SK-N-SH (cell line): ENCODE measurements at regions not wholly inside any gene's neighbourhood (a gene's known extent, or its start where the extent isn't known, plus 50 kb on each side); places are given as distances from the start of the nearest gene placed in this dataset.

Experiments
- CTCF ChIA-PET: fragments of 300-600, 350-600 bp; formaldehyde crosslinking; extraction: SDS; loops from one replicate; lab custom pipeline; 2021; lab: Yijun Ruan, JAX
- POLR2A ChIA-PET: fragments of 350-600 bp; sonication (Branson Sonifier 250); formaldehyde crosslinking; extraction: SDS; loops from one replicate; lab custom pipeline; 2020; ENCODE audit warnings: antibody characterized with exemption, inconsistent platforms; lab: Yijun Ruan, JAX
- DNase-seq: peaks from one replicate; pipeline ENCODE4 v3.0.0; 2012
- H2AFZ ChIP-seq: fragments of 200-600 bp; sonication (generic); 2 replicates; pipeline ENCODE4 v1.8.1; 2016; ENCODE audit warnings: antibody characterized with exemption, mild to moderate bottlenecking, low read depth
- H3F3A ChIP-seq: fragments of 200-600 bp; sonication (generic); replicated peaks from 2 replicates; pipeline ENCODE3; 2016; ENCODE audit warnings: antibody characterized with exemption, mild to moderate bottlenecking; ENCODE audit not compliant: insufficient read depth
- H3K27ac ChIP-seq, 2 experiments: fragments of 200-500 bp in 1 of 2; fragments of 200-600 bp in 1 of 2; sonication (Bioruptor generic) in 1 of 2; sonication (generic), shearing (Covaris generic) in 1 of 2; 2 replicates each; pipeline versions ENCODE4 v1.5.1 to v1.6.1; 2014 to 2016; ENCODE audit warnings: low read depth in 2 of 2, inconsistent platforms in 1 of 2, low read length in 1 of 2, mild to moderate bottlenecking in 1 of 2, mixed read lengths in 1 of 2
- H3K27me3 ChIP-seq: fragments of 200-600 bp; sonication (generic), shearing (Covaris generic); 2 replicates; pipeline ENCODE4 v1.6.1; 2016; ENCODE audit warnings: mixed run types; ENCODE audit not compliant: insufficient read depth
- H3K36me3 ChIP-seq, 2 experiments: fragments of 200-500 bp in 1 of 2; fragments of 200-600 bp in 1 of 2; sonication (Bioruptor generic) in 1 of 2; sonication (generic) in 1 of 2; replicated peaks in 1 of 2; 2 replicates each; pipeline versions ENCODE3 to v1.5.1; 2014 to 2016; ENCODE audit warnings: low read length in 1 of 2, mild to moderate bottlenecking in 1 of 2; ENCODE audit not compliant: insufficient read depth in 2 of 2, control insufficient read depth in 1 of 2
- H3K4me1 ChIP-seq, 2 experiments: fragments of 200-500 bp in 1 of 2; fragments of 200-600 bp in 1 of 2; sonication (Bioruptor generic) in 1 of 2; sonication (generic), shearing (Covaris generic) in 1 of 2; 2 replicates each; pipeline versions ENCODE4 v1.5.1 to v1.6.1; 2014 to 2016; ENCODE audit warnings: low read depth in 1 of 2, low read length in 1 of 2, mixed run types in 1 of 2; ENCODE audit not compliant: insufficient read depth in 2 of 2, control insufficient read depth in 1 of 2
- H3K4me2 ChIP-seq: fragments of 200-600 bp; sonication (generic), shearing (Covaris generic); 2 replicates; pipeline ENCODE4 v1.6.1; 2017; ENCODE audit warnings: mixed run types
- H3K4me3 ChIP-seq, 2 experiments: fragments of 200-500 bp in 1 of 2; fragments of 200-600 bp in 1 of 2; sonication (Bioruptor generic) in 1 of 2; sonication (generic), shearing (Covaris generic) in 1 of 2; 2 replicates each; pipeline versions ENCODE4 v1.5.1 to v1.8.1; 2014 to 2016; ENCODE audit warnings: low read depth in 2 of 2, inconsistent platforms in 1 of 2, low read length in 1 of 2, mild to moderate bottlenecking in 1 of 2, mixed read lengths in 1 of 2, moderate library complexity in 1 of 2
- H3K79me2 ChIP-seq: fragments of 200-600 bp; sonication (generic); 2 replicates; pipeline ENCODE4 v1.8.1; 2017; ENCODE audit warnings: mild to moderate bottlenecking; ENCODE audit not compliant: insufficient read depth
- H3K9ac ChIP-seq: fragments of 200-600 bp; sonication (generic); 2 replicates; pipeline ENCODE4 v1.6.1; 2017; ENCODE audit warnings: mixed run types
- H3K9me2 ChIP-seq: fragments of 200-600 bp; sonication (generic); 2 replicates; pipeline ENCODE4 v1.6.1; 2017; ENCODE audit warnings: mixed run types
- H3K9me3 ChIP-seq: fragments of 200-600 bp; sonication (generic); 2 replicates; pipeline ENCODE4 v1.6.1; 2017; ENCODE audit warnings: mixed run types, mild to moderate bottlenecking, moderate library complexity
- H4K20me1 ChIP-seq: fragments of 200-600 bp; sonication (generic); 2 replicates; pipeline ENCODE4 v1.6.1; 2017; ENCODE audit warnings: mild to moderate bottlenecking, mixed run types; ENCODE audit not compliant: insufficient read depth
- CHD2 ChIP-seq: fragments of 150-350 bp; IDR thresholded peaks from 2 replicates; pipeline ENCODE4 v1.6.1; 2018; ENCODE audit warnings: low read length; ENCODE audit not compliant: partially characterized antibody
- ELF1 ChIP-seq: IDR thresholded peaks from 2 replicates; pipeline ENCODE4 v1.4.0; 2012
- EP300 ChIP-seq, 2 experiments: IDR thresholded peaks; 2 replicates each; pipeline versions ENCODE4 v1.4.0 to v1.6.1; 2012; ENCODE audit warnings: borderline replicate concordance in 1 of 2, low read depth in 1 of 2, low read length in 1 of 2
- EZH2phosphoT487 ChIP-seq: fragments of 200-600 bp; sonication (generic); IDR thresholded peaks from 2 replicates; pipeline ENCODE4 v1.6.1; 2017; ENCODE audit warnings: low read depth, mixed run types, mild to moderate bottlenecking, antibody characterized with exemption, moderate library complexity, borderline replicate concordance
- FOXJ3 ChIP-seq: sonication (generic); formaldehyde crosslinking; IDR thresholded peaks from 2 replicates; pipeline ENCODE4 v1.5.1; 2020; ENCODE audit warnings: mild to moderate bottlenecking, missing genetic modification reagents
- GATA2 ChIP-seq: sonication (generic); formaldehyde crosslinking; IDR thresholded peaks from 2 replicates; pipeline ENCODE4 v1.5.0; 2020; ENCODE audit warnings: mild to moderate bottlenecking, missing genetic modification reagents
- JUND ChIP-seq: IDR thresholded peaks from 2 replicates; pipeline ENCODE4 v1.4.0; 2012
- MEF2A ChIP-seq: IDR thresholded peaks from 2 replicates; pipeline ENCODE4 v1.4.0; 2012; ENCODE audit warnings: low read depth, borderline replicate concordance
- MXI1 ChIP-seq: IDR thresholded peaks from 2 replicates; pipeline ENCODE4 v1.6.1; 2012; ENCODE audit warnings: mild to moderate bottlenecking, low read depth, low read length, improper control_type of control experiment
- NRF1 ChIP-seq: IDR thresholded peaks from 2 replicates; pipeline ENCODE4 v1.6.1; 2012; ENCODE audit warnings: low read depth, mild to moderate bottlenecking, low read length
- RCOR1 ChIP-seq: fragments of 150-350 bp; IDR thresholded peaks from 2 replicates; pipeline ENCODE4 v1.6.1; 2017; ENCODE audit warnings: antibody characterized with exemption, low read length
- RFX5 ChIP-seq: IDR thresholded peaks from 2 replicates; pipeline ENCODE4 v1.6.1; 2012; ENCODE audit warnings: mild to moderate bottlenecking, improper control_type of control experiment, low read length
- SIN3A ChIP-seq: IDR thresholded peaks from 2 replicates; pipeline ENCODE4 v1.6.1; 2012; ENCODE audit warnings: low read depth, mild to moderate bottlenecking, low read length, moderate library complexity, borderline replicate concordance
- SMC3 ChIP-seq: IDR thresholded peaks from 2 replicates; pipeline ENCODE4 v1.6.1; 2012; ENCODE audit warnings: low read depth, low read length, improper control_type of control experiment
- TAF1 ChIP-seq: IDR thresholded peaks from 2 replicates; pipeline ENCODE4 v1.6.1; 2012; ENCODE audit warnings: low read depth, mild to moderate bottlenecking, low read length, moderate library complexity, borderline replicate concordance
- TCF12 ChIP-seq: IDR thresholded peaks from 2 replicates; pipeline ENCODE4 v1.4.0; 2012
- WGBS: methylation state at CpG from one replicate; pipeline ENCODE4 v1.1.6; 2017; ENCODE audit warnings: low lambda C conversion rate; 5-methylcytosine and 5-hydroxymethylcytosine counted together
- TF ChIP-seq, protein P1 (sequence below): IDR thresholded peaks from 2 replicates; pipeline ENCODE4 v1.4.0; 2012; ENCODE audit warnings: low read depth
- TF ChIP-seq, protein P2 (sequence below): IDR thresholded peaks from 2 replicates; pipeline ENCODE4 v1.6.1; 2012; ENCODE audit warnings: mild to moderate bottlenecking, low read depth, low read length, moderate library complexity
- TF ChIP-seq, protein P3 (sequence below): IDR thresholded peaks from 2 replicates; pipeline ENCODE4 v1.4.0; 2012; ENCODE audit warnings: low read depth, borderline replicate concordance
- TF ChIP-seq, protein P4 (sequence below): fragments of 150-350 bp; IDR thresholded peaks from 2 replicates; pipeline ENCODE4 v1.6.1; 2016; ENCODE audit warnings: mild to moderate bottlenecking, low read depth, low read length
- TF ChIP-seq, protein P5 (sequence below): fragments of 200-600 bp; sonication (generic); IDR thresholded peaks from 2 replicates; pipeline ENCODE4 v1.6.1; 2017; ENCODE audit warnings: antibody characterized with exemption, mild to moderate bottlenecking, moderate library complexity

DNA sequence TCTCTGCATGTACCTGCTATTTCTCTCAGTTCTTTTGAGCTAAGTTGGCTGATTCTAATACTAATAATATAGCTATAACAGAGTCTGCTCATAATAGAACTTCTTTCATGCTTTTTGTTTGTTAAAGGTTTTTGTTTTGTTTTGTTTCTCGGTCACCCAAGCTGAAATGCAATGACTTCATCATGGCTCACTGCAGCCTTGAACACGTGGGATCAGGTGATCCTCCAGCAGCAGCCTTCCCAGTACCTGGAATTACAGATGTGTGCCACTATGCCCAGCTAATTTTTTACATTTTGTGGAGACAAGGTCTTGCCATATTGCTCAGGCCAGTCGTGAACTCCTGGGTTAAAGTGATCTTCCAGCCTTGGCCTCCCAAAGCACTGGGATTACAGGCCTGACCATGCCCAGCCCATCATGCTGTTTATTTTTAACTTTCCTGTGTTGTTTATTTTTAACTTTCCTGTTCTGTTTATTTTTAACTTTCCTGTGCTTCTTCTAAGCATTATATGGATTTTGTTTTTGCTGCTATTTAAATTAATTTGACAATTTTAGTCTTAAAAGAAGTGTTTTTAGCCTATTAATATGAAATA, 763.8 kb upstream of the CDH7 start:
- DNase-seq = no peak
- Histone ChIP-seq H3K27me3 (no peaks in the 10 kb centered on the region), H3K9ac (no peak overlapping the region), H3K79me2 (no peaks in the 10 kb centered on the region), H3K9me2 (no peaks in the 10 kb centered on the region), H3K4me1 (peaks cover 0 to 5% of the 10 kb centered on the region in 2 experiments; a peak in 2 of 4 replicates), H3K36me3 (no peaks in the 10 kb centered on the region), H3K27ac (no peak overlapping the region), H3F3A (no peaks in the 10 kb centered on the region), H3K4me3 (no peak overlapping the region), H3K9me3 (no peaks in the 10 kb centered on the region), H3K4me2 (no peak overlapping the region), H2AFZ (no peak overlapping the region), H4K20me1 (no peaks in the 10 kb centered on the region)
- ChIA-PET CTCF (interaction anchor here (1.4 kb wide), 1 partner anchor 37 kb away, joined by 3 read pairs; no protein-coding TSS in a partner anchor), POLR2A (no interaction called here)
- WGBS = 43% methylated on average over 3 of the region's 3 CpGs
- TF ChIP-seq JUND (no peak), MXI1 (no peak), FOXJ3 (CRISPR knock-in tag) (no peak), SMC3 (no peak), CHD2 (no peak), SIN3A (no peak), GATA2 (CRISPR knock-in tag) (no peak), EP300 (IDR thresholded peaks at IDR 0.05; ENCODE audit: borderline replicate concordance in 1 of 2, low read depth in 1 of 2, low read length in 1 of 2) (no peak), TAF1 (no peak), TCF12 (no peak), RCOR1 (no peak)
- TF ChIP-seq, protein P1, sequence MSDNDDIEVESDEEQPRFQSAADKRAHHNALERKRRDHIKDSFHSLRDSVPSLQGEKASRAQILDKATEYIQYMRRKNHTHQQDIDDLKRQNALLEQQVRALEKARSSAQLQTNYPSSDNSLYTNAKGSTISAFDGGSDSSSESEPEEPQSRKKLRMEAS = no peak

DNA sequence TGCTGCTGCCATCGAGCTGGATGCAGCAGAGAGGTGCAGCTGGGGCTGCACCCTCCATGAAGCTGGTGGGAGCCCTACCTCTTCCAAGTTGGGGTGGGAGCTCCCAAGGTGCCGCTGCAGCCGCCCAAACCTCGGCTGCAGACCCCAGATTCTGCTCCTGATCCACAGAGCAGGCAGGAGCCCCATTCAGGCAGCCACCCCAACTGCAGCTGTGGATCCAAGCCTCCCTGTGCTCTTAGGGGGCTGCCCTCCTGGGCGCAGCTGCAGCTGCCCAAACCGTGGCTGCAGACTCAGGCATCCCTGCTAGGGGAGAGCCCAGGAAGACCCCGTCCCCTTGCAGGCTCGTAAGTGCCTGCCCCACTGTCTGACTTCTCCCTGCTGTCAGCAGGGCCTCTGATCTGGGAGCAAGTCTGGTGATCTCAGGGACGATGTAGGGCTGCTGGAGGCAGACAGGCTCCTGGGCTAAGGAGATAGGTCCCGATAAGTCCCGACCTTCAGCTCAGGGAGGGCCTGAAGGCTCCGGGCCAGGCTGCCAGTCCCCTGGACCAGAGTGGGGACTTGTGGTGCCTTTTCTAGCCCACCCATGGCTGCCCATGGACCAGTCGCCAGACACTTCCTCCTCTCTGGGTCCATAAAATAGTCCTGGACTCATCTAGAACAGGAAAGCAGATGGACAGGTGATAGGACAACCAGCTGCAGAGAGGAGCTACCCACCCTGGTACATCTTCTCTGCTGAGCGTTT, 767.1 kb upstream of the CDH7 start:
- 38% methylated on average over 3 of the region's 14 CpGs for WGBS
- POLR2A ChIA-PET = no interaction called here
- TF ChIP-seq, protein P2, sequence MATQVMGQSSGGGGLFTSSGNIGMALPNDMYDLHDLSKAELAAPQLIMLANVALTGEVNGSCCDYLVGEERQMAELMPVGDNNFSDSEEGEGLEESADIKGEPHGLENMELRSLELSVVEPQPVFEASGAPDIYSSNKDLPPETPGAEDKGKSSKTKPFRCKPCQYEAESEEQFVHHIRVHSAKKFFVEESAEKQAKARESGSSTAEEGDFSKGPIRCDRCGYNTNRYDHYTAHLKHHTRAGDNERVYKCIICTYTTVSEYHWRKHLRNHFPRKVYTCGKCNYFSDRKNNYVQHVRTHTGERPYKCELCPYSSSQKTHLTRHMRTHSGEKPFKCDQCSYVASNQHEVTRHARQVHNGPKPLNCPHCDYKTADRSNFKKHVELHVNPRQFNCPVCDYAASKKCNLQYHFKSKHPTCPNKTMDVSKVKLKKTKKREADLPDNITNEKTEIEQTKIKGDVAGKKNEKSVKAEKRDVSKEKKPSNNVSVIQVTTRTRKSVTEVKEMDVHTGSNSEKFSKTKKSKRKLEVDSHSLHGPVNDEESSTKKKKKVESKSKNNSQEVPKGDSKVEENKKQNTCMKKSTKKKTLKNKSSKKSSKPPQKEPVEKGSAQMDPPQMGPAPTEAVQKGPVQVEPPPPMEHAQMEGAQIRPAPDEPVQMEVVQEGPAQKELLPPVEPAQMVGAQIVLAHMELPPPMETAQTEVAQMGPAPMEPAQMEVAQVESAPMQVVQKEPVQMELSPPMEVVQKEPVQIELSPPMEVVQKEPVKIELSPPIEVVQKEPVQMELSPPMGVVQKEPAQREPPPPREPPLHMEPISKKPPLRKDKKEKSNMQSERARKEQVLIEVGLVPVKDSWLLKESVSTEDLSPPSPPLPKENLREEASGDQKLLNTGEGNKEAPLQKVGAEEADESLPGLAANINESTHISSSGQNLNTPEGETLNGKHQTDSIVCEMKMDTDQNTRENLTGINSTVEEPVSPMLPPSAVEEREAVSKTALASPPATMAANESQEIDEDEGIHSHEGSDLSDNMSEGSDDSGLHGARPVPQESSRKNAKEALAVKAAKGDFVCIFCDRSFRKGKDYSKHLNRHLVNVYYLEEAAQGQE = no peak
- TF ChIP-seq EZH2phosphoT487 (no peak), ELF1 (no peak), RFX5 (no peak), NRF1 (no peak), MEF2A (no peak), RCOR1 (no peak)
- TF ChIP-seq, protein P3, sequence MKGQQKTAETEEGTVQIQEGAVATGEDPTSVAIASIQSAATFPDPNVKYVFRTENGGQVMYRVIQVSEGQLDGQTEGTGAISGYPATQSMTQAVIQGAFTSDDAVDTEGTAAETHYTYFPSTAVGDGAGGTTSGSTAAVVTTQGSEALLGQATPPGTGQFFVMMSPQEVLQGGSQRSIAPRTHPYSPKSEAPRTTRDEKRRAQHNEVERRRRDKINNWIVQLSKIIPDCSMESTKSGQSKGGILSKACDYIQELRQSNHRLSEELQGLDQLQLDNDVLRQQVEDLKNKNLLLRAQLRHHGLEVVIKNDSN = no peak
- TF ChIP-seq, protein P4, sequence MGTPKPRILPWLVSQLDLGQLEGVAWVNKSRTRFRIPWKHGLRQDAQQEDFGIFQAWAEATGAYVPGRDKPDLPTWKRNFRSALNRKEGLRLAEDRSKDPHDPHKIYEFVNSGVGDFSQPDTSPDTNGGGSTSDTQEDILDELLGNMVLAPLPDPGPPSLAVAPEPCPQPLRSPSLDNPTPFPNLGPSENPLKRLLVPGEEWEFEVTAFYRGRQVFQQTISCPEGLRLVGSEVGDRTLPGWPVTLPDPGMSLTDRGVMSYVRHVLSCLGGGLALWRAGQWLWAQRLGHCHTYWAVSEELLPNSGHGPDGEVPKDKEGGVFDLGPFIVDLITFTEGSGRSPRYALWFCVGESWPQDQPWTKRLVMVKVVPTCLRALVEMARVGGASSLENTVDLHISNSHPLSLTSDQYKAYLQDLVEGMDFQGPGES = no peak
- TF ChIP-seq, protein P5, sequence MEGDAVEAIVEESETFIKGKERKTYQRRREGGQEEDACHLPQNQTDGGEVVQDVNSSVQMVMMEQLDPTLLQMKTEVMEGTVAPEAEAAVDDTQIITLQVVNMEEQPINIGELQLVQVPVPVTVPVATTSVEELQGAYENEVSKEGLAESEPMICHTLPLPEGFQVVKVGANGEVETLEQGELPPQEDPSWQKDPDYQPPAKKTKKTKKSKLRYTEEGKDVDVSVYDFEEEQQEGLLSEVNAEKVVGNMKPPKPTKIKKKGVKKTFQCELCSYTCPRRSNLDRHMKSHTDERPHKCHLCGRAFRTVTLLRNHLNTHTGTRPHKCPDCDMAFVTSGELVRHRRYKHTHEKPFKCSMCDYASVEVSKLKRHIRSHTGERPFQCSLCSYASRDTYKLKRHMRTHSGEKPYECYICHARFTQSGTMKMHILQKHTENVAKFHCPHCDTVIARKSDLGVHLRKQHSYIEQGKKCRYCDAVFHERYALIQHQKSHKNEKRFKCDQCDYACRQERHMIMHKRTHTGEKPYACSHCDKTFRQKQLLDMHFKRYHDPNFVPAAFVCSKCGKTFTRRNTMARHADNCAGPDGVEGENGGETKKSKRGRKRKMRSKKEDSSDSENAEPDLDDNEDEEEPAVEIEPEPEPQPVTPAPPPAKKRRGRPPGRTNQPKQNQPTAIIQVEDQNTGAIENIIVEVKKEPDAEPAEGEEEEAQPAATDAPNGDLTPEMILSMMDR = no peak

More for the DNA sequence above, 767.1 kb upstream of the CDH7 start:
- DNase-seq = no peak
- Histone ChIP-seq H3F3A (no peaks in the 10 kb centered on the region), H3K27ac (no peak overlapping the region), H3K9me3 (no peaks in the 10 kb centered on the region), H3K9me2 (no peaks in the 10 kb centered on the region), H3K36me3 (no peaks in the 10 kb centered on the region), H2AFZ (no peak overlapping the region), H4K20me1 (no peaks in the 10 kb centered on the region), H3K4me2 (no peak overlapping the region), H3K79me2 (no peaks in the 10 kb centered on the region), H3K9ac (no peak overlapping the region), H3K27me3 (no peaks in the 10 kb centered on the region), H3K4me1 (peaks cover 0 to 5% of the 10 kb centered on the region in 2 experiments; a peak in 2 of 4 replicates), H3K4me3 (no peak overlapping the region)
- CTCF ChIA-PET = interaction anchor here (1.1 kb wide), 1 partner anchor 14 kb away, joined by 4 read pairs; no protein-coding TSS in a partner anchor
